NCI-H82 treated with DMSO at 0.1 percent for 48 hours (cell line): ENCODE measurements at regions not wholly inside any gene's neighbourhood (a gene's known extent, or its start where the extent isn't known, plus 50 kb on each side); places are given as distances from the start of the nearest gene placed in this dataset.

Source experiments
- DNase-seq: peaks from one replicate; lab custom pipeline; 2025; ENCODE audit not compliant: unreplicated experiment; lab: John Stamatoyannopoulos, UW

- DNase-seq, result no peak
Observed at GRCh38 chr5:133715616-133716015, 103.3 kb upstream of the FSTL4 start.

GRCh38 chr5:133715216-133715615 is 102.9 kb upstream of the FSTL4 start:
- no peak for DNase-seq

GRCh38 chr5:133714161-133714915 is 102.0 kb upstream of the FSTL4 start:
- DNase-seq, result no peak

- no peak for DNase-seq
Observed at GRCh38 chr5:133713751-133714150, 101.4 kb upstream of the FSTL4 start.

GRCh38 chr5:133713209-133713608 is 100.9 kb upstream of the FSTL4 start:
- DNase-seq, result no peak

GRCh38 chr5:133712562-133712961 is 100.2 kb upstream of the FSTL4 start:
- DNase-seq, result no peak

GRCh38 chr5:133709209-133709725 is 96.9 kb upstream of the FSTL4 start:
- no peak for DNase-seq

DNA sequence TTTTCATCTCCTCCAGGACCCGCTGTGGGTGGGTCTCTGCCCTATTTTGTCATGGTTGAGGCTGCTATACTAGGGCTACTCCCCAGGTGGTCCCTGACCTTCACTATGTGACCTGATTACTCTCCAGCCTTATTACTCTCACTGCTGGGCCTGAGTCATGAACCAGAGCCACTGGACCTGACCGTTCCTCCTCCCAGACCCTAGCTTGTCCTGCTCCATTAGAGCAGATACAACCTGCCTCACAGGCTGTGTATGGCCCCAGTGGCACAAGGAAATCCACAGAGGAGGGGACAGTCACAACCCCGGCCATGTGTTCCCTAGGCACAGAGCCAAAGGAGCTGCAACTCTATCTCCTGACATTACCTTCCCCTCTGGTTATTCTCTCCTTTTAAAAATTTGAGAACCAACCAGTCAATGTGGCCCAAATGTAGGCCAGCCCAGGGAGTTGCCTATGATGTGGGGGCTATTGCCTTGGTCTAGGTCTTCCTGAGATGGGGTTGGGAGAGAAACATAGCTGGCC is 96.0 kb upstream of the FSTL4 start:
- no peak for DNase-seq

GRCh38 chr5:133707629-133708028 is 95.3 kb upstream of the FSTL4 start:
- DNase-seq, result no peak

DNA sequence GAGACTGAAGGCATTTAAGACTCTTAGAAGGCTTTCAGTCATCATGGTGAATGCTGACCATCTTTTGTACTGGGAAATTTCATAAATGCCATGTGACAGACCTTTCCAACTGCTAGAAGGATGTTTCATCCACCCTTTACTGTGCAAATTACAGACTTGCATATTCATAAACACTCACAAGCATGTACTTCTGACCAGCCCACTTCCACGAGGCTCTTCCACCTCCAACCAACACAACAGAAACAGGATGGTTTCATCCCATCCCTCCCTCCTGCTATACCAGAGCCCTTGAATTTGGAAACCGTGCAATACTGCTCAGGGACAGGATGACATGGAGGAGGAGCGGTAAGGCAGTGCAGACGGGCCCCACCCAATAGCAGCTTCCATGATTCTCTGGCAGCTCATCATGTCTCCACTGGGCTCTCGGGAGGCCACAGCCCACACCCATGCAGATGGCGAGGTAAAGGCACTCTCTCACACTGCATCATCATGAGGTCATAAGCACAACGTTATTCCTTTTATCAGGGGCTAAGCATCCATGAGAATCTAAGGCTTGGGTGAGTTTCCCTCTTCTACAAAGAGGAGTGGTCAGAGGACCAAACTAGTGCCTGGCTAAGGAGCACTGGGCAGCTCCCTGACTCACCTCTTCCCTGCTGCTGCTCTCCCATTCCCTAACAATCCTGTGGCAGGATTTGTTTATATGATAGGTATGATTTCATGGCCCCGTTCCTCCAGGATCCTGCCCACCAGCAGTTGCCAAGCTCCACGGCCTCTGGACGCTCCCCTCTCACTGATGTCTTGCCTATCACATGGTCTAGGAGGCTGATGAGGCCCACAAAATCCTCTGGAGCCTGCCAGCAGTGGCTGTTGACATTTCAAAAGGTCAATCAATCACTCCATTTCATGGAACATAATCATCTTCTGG is 94.4 kb upstream of the FSTL4 start:
- no peak for DNase-seq

GRCh38 chr5:133705331-133705730 is 93.0 kb upstream of the FSTL4 start:
- DNase-seq, result no peak

DNA sequence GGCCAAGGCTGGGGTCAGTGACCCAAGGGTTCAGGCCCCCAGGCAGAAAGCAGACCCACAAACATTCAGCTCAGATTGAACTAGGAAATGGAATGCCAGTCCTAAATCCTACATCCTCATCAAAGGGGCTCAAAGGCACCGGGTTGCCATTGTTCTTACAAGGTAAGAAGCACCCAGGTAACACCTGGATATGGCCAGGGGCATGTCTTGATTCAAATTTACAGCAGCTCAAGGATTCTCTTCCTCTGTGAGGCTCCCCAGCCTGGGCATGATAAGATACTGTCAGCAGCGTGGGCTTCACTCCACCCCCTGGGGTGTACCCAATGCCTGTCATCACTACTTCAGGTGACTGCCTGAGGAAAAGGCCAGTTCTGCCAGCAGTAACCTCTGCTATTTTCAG is 92.1 kb upstream of the FSTL4 start:
- DNase-seq, result no peak

- DNase-seq, result no peak
Observed at GRCh38 chr5:133703935-133704334, 91.6 kb upstream of the FSTL4 start.

- no peak for DNase-seq
Observed at GRCh38 chr5:133702791-133703770, 90.7 kb upstream of the FSTL4 start.

DNA sequence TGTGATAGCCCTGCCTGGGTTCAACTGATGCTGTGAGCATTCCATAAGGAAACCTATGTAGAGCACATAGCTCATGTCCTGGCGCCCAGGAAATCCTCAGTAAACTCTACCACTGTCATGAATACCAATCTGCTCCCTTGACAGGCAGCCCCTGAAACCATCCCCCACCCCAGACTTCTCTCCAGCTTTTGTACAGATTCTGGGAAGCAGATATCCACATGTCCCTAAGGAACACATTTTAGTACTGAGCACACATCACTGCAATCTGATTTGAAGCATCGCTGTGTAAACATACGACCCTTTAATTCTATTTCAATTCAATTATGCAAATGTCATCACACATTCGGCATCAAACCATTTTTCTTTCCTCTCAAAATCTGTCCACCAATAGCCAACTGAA is 89.5 kb upstream of the FSTL4 start:
- DNase-seq, result no peak

- no peak for DNase-seq
Observed at GRCh38 chr5:133700251-133700650, 87.9 kb upstream of the FSTL4 start.

GRCh38 chr5:133698646-133699526 is 86.5 kb upstream of the FSTL4 start:
- no peak for DNase-seq

DNA sequence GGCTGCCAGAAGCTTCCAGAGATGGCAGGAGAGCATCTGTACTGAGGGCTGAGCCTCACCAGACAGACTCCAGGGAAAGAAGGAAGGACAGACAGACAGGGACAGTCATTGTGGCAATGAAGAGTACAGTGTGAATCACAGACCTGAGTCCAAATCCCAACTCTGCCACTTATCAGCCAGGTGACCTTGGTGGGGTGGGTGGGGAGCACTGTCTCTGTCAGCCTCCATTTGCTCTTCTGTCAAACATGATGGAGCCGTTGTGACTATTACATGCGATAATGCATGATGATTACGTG is 85.9 kb upstream of the FSTL4 start:
- no peak for DNase-seq

DNA sequence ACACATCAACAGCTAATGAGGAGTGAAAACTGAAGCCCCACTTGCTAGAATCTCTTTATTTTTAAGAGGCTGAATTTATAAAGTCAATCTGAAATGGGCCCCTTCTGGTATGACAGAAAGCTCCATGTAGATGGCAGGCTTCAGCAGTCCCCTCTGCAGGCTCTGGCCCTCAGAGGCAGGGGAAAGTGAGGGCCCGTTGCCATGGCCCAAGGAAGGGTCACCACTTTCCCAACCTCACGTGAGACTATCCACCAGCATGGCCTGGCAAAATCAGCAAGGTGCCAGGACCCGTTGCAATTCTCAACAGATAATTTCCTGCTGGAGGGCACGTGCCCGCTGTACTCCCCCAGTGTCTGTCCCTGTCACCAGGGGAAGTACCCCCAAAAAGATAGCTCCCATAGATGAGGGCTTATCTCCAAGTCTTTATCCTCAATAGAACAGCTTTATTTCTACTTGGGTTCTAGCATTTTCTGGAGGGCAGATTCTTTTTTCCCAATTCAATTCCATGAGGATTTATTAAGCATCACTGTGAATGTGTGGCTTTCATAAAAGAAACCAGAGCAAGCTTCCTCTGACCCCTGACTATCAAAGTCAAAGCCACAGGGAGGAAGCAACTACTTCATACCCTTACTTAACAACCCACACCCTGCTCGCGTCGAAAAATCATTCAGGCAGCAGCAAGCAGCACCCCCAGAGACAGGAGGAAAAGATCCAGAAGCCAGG is 85.4 kb upstream of the FSTL4 start:
- DNase-seq, result no peak
